HG03139 (cell line): ENCODE measurements at regions not wholly inside any gene's neighbourhood (a gene's known extent, or its start where the extent isn't known, plus 50 kb on each side); places are given as distances from the start of the nearest gene placed in this dataset.
A peak's percentile ranks its signal among the peaks of the same experiment; 100 is the strongest.
"Not testable (repeated sequence)": the region's sequence is repeated elsewhere in the genome, so short reads cannot be mapped to it uniquely, and the experiment has no call there.

Experiments
- ATAC-seq: cut with Tn5 transposase; IDR thresholded peaks from one replicate; pipeline ENCODE4 v1.9.1; 2021; ENCODE audit not compliant: unreplicated experiment

- ATAC-seq: no peak
Measured at GRCh38 chr15:30830961-30831360, 72.8 kb upstream of the FAN1 start.

GRCh38 chr15:30833379-30833778, 70.3 kb upstream of the FAN1 start:
- ATAC-seq: not testable (repeated sequence)

GRCh38 chr15:30841639-30842038, 62.1 kb upstream of the FAN1 start:
- ATAC-seq: not testable (repeated sequence)

- ATAC-seq: peak; percentile 98
Measured at GRCh38 chr15:30842798-30843472, 60.8 kb upstream of the FAN1 start.

- not testable (repeated sequence) for ATAC-seq
Measured at GRCh38 chr15:30845536-30845935, 58.2 kb upstream of the FAN1 start.
